Fibroblast of peridontal ligament (primary cell): ENCODE measurements at regions not wholly inside any gene's neighbourhood (a gene's known extent, or its start where the extent isn't known, plus 50 kb on each side); places are given as distances from the start of the nearest gene placed in this dataset.

Experiments used
- DNase-seq: peaks from one replicate; pipeline ENCODE4 v3.0.0-alpha.2; 2010; ENCODE audit errors: extremely low read depth

DNA sequence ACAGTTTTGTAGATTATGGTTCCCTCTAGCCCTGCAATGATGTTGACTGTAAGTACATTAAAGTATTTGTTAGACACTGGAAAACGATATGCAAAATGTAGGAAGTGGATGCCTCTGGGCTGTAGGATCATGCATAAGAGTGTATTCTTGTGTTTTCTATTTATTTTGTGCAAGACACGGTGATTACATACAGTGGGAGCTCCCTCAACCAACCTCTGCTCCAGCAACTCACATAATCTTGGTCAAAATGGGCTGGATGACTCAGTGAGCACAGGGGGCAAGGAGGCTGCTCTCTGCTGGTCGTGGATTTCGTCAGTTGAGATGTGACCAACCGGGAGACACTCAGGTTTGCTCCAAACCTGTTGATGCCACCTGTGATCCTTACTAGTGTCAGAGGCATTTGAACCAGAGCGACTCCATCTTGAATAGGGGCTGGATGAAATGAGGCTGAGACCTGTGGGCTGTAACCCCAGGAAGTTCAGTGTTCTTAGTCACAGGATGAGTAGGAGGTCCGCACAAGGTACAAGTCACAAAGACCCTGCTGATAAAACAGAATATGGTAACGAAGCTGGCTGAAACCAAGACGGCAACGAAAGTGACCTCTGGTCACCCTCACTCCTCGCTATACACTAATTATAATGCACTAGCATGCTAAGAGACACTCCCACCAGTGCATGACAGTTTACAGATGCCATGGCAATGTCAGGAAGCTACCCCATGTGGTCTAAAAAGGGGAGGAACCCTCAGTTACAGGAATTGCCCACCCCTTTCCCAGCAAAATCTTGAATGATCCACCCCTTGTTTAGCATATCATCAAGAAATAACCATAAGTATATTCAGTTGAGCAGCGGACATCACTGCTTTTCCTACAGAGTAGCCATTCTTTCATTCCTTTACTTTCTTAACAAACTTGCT, 56.4 kb upstream of the FAM20C start:
- no peak for DNase-seq

DNA sequence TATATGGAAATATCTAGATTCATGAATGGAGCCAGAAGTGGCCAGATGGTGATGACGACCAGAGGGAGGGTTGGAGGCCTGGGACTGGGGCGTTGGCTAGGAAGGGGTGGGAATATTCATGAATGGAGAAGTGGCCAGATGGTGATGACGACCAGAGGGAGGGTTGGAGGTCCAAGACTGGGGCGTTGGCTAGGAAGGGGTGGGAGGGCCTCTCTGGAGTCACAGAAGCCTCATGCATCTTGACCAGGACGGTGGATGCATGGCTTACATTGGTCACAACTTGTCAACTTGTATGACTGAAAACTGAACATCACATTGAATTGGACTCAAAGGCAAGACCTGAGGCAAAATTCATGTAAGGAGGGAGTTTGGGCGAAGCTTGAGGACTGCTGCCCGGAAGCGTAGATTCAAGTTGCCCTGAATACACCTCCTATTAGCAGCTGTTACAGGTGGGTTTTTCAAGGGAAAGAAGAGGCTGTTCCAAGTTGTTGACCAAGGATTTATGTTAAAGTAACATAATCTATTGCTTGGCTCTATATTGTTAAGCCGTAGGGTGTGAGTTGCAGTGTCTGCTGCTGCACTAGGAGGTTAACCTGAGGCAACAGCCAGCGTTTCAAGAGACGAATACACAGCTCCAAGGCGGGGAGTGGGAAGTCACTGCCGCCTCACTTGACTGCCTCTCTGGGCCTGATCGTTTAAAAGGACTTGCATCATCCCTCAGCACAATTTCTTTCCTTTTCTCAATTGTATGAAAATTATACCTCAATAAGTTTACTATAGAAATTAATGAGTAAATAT, 55.1 kb upstream of the FAM20C start:
- DNase-seq = no peak

DNA sequence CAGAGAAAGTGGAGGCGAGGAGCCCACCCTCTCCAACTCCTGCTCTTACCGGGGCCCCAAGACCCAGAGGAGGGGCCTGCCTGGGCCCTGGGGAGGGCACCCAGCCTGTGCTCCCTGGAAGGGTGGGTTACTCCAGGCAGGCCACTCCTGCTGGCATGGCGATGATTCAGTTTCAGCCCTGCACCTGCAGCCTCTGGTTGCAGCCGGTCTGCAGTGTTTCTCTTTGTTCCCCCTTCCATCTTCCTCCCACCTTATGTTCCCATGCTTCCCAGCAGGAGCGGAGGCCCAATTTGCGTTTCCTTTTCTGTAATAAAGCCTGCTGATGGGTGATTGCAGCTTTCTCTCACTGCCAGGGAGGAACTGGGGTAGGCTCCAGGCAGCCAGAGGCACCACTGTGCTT, 53.2 kb upstream of the FAM20C start:
- no peak for DNase-seq

DNA sequence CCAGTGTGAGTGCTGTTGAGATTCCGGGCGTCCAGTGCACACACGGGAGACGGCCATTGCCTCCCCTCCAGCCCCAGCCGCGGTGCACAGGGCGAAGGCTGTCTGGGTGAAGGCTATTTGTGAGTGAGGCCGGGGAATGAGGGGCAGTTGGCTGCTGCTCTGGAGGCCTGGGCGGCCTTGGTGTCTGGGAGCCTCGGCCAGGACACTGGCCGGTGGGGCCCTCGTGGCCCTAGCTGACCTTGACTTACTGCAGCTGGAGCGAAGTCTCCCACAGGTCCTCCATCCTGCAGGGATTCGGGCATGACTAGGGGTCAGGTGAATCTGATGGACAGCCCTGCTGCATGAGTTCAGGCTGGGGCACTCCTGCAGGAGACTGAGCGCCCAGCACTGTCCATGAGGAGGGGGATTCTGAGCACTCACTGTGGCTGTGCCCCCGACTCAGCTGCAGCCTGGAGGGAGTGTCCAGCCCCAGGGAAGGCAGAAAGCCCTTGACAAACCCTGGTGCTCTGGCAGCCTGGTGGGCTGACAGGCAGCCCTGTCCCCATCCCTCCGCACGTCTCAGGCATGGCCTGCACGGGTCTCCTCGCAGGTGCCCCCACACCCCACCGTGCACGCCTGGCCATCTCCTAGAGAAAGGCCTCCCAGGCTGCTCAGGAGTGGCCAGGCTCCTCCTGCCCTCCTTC, 52.7 kb upstream of the FAM20C start:
- DNase-seq = no peak

DNA sequence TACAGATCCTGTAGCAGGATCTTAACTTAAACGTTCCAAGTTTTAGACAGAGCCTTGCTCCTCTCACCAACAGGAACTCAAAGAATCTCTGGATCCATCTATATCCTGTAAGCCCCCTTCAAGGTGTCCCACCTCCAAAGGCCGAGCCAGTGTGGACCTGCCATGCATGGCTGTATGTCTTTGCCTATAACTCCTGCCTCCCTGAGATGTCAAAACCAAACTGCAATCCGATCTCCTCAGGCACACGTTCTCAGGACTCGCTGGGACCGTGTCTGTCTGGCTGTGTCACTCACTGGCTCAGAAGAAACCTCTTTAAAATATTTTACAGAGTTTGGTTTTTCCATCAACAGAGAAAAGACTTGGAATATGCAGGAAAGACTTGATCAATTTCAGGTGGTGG, 51.4 kb upstream of the FAM20C start:
- no peak for DNase-seq

DNA sequence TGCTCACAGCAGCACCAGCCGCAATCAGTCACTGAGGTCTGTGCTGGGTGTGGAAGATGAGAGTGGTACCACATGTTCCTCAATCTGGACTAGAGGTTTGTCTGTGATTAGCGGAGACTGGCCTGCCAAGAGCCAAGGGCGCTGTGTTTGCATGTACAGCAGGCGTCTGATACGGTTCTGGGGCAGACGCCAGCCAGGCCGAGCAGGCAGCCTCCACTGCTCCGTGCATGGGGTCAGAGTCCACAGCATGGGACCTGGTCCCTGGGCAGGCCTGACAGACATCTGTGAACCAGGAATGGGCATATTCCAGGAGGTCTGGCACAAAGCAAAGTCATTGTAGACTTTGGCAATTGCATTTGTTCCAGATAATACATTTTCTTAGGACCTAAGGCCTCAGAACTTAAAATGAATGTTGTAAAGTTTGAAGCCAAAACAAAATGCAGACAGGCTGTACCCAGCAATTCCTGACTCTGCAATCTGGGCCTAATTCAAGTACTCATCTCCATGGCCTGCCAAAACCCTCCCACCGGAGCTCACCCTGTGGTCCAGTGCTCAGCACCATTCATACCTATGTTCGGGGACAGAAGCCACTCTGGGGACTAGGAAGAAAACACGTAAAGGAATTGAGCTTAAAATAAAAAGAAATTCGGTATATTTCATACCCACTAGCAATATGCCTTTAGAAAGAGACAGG, 50.0 kb upstream of the FAM20C start:
- peak; percentile 75 for DNase-seq
